ENCODE measurements at regions not wholly inside any gene's neighbourhood (a gene's known extent, or its start where the extent isn't known, plus 50 kb on each side); places are given as distances from the start of the nearest gene placed in this dataset.

- TF ChIP-seq CTCF (IDR thresholded peaks at IDR 0.05; ENCODE audit: low read depth, low read length) (no peak), POLR2A (IDR thresholded peaks at IDR 0.05; ENCODE audit: extremely low read depth, insufficient read length) (no peak), MAX (IDR thresholded peaks at IDR 0.05; ENCODE audit: low read depth, low read length) (no peak)
These were observed 250.1 kb upstream of the MAP3K1 start for GRCh38 chr5:56565283-56565615.
